GM23338 (cell line): ENCODE measurements at regions not wholly inside any gene's neighbourhood (a gene's known extent, or its start where the extent isn't known, plus 50 kb on each side); places are given as distances from the start of the nearest gene placed in this dataset.

Experiments used
- ATAC-seq: fragments of 200-7000 bp; cut with Tn5 transposase; 3 replicates; pipeline ENCODE4 v1.9.1; 2020
- DNase-seq: peaks from one replicate; pipeline ENCODE4 v3.0.0-alpha.2; 2015; ENCODE audit warnings: low spot score
- H2AFZ ChIP-seq: fragments of 200-600 bp; sonication (generic); 2 replicates; pipeline ENCODE4 v1.8.0; 2016; ENCODE audit warnings: antibody characterized with exemption, mild to moderate bottlenecking, moderate library complexity
- H3F3A ChIP-seq: fragments of 200-600 bp; sonication (generic); replicated peaks from 2 replicates; pipeline ENCODE4 v1.8.0; 2017; ENCODE audit warnings: antibody characterized with exemption, mixed run types, low read depth
- H3K27ac ChIP-seq: fragments of 200-600 bp; sonication (generic); 2 replicates; pipeline ENCODE4 v1.6.1; 2016; ENCODE audit warnings: low read depth
- H3K27me3 ChIP-seq: fragments of 200-600 bp; sonication (generic); 2 replicates; pipeline ENCODE4 v1.8.0; 2016; ENCODE audit warnings: mild to moderate bottlenecking, mixed run types, moderate library complexity; ENCODE audit not compliant: insufficient read depth
- H3K36me3 ChIP-seq: fragments of 200-600 bp; sonication (generic); 2 replicates; pipeline ENCODE4 v1.8.0; 2016; ENCODE audit warnings: mild to moderate bottlenecking; ENCODE audit not compliant: insufficient read depth
- H3K4me1 ChIP-seq: fragments of 200-600 bp; sonication (generic); 2 replicates; pipeline ENCODE4 v1.8.0; 2016; ENCODE audit warnings: mild to moderate bottlenecking, moderate library complexity; ENCODE audit not compliant: insufficient read depth
- H3K4me2 ChIP-seq: fragments of 200-600 bp; sonication (generic); 2 replicates; pipeline ENCODE4 v1.7.1; 2017; ENCODE audit warnings: mixed run types
- H3K4me3 ChIP-seq: fragments of 200-600 bp; sonication (generic); 2 replicates; pipeline ENCODE4 v1.6.1; 2016; ENCODE audit warnings: mixed run types
- H3K79me2 ChIP-seq: fragments of 200-600 bp; sonication (generic); replicated peaks from 2 replicates; pipeline ENCODE4 v1.8.0; 2017; ENCODE audit warnings: mild to moderate bottlenecking; ENCODE audit not compliant: insufficient read depth
- H3K9me2 ChIP-seq: fragments of 200-600 bp; sonication (generic); 2 replicates; pipeline ENCODE4 v1.8.0; 2017; ENCODE audit not compliant: insufficient read depth
- H4K20me1 ChIP-seq: fragments of 200-600 bp; sonication (generic); replicated peaks from 2 replicates; pipeline ENCODE4 v1.8.0; 2017; ENCODE audit warnings: mild to moderate bottlenecking; ENCODE audit not compliant: insufficient read depth
- H3K27ac Mint-ChIP-seq: 2 replicates; pipeline ENCODE4 v1.8.0; 2020; ENCODE audit warnings: inconsistent platforms, mild to moderate bottlenecking, moderate library complexity, mixed read lengths
- H3K27me3 Mint-ChIP-seq: 3 replicates; pipeline ENCODE4 v1.8.0; 2022; ENCODE audit warnings: low read depth, mild to moderate bottlenecking, moderate library complexity, mixed read lengths, inconsistent platforms; ENCODE audit not compliant: insufficient read depth, poor library complexity
- H3K36me3 Mint-ChIP-seq: 3 replicates; pipeline ENCODE4 v1.8.0; 2021; ENCODE audit warnings: low read depth, mild to moderate bottlenecking, inconsistent platforms, moderate library complexity, mixed read lengths
- H3K4me1 Mint-ChIP-seq: 3 replicates; pipeline ENCODE4 v1.8.0; 2020; ENCODE audit warnings: mild to moderate bottlenecking, inconsistent platforms, mixed read lengths
- H3K4me3 Mint-ChIP-seq: 3 replicates; pipeline ENCODE4 v1.8.0; 2021; ENCODE audit warnings: moderate library complexity, mild to moderate bottlenecking, inconsistent platforms, mixed read lengths
- H3K9me3 Mint-ChIP-seq: 3 replicates; pipeline ENCODE4 v1.8.0; 2020; ENCODE audit warnings: moderate library complexity, mild to moderate bottlenecking, inconsistent platforms, mixed read lengths
- CTCF ChIP-seq, 2 experiments: fragments of 200-600 bp in 1 of 2; sonication (generic) in 1 of 2; conservative IDR thresholded peaks; 2 replicates each; pipeline versions ENCODE4 v1.5.1 to v1.6.1; 2016 to 2017; ENCODE audit warnings: antibody characterized with exemption in 2 of 2, low read depth in 2 of 2, mild to moderate bottlenecking in 2 of 2, moderate library complexity in 1 of 2
- ETS1 ChIP-seq: IDR thresholded peaks from 2 replicates; pipeline ENCODE4 v1.6.1; 2016; ENCODE audit warnings: antibody characterized with exemption
- NANOG ChIP-seq: IDR thresholded peaks from 2 replicates; pipeline ENCODE4 v1.6.1; 2016; ENCODE audit warnings: antibody characterized with exemption, borderline replicate concordance
- POLR2AphosphoS5 ChIP-seq: IDR thresholded peaks from 2 replicates; pipeline ENCODE4 v1.6.1; 2016; ENCODE audit warnings: antibody characterized with exemption, low read depth
- STAT1 ChIP-seq: IDR thresholded peaks from one replicate; pipeline ENCODE4 v1.6.1; 2016; ENCODE audit warnings: antibody characterized with exemption; ENCODE audit not compliant: unreplicated experiment
- ZNF462 ChIP-seq: fragments of 250-450 bp; sonication (Bioruptor Pico); IDR thresholded peaks from 2 replicates; pipeline ENCODE4 v1.5.0; 2020; ENCODE audit warnings: mild to moderate bottlenecking, moderate library complexity
- TF ChIP-seq, protein P1 (sequence below): IDR thresholded peaks from one replicate; pipeline ENCODE4 v1.6.1; 2018; ENCODE audit warnings: antibody characterized with exemption; ENCODE audit not compliant: unreplicated experiment

GRCh38 chr4:46520361-46520760, 130.4 kb upstream of the GABRA2 start (continued):
- TF ChIP-seq CTCF (conservative IDR thresholded peaks at IDR 0.05; ENCODE audit: low read depth in 2 of 2) (no peak), ETS1 (no peak)

GRCh38 chr4:46515940-46516339, 126.0 kb upstream of the GABRA2 start:
- TF ChIP-seq, protein P1, sequence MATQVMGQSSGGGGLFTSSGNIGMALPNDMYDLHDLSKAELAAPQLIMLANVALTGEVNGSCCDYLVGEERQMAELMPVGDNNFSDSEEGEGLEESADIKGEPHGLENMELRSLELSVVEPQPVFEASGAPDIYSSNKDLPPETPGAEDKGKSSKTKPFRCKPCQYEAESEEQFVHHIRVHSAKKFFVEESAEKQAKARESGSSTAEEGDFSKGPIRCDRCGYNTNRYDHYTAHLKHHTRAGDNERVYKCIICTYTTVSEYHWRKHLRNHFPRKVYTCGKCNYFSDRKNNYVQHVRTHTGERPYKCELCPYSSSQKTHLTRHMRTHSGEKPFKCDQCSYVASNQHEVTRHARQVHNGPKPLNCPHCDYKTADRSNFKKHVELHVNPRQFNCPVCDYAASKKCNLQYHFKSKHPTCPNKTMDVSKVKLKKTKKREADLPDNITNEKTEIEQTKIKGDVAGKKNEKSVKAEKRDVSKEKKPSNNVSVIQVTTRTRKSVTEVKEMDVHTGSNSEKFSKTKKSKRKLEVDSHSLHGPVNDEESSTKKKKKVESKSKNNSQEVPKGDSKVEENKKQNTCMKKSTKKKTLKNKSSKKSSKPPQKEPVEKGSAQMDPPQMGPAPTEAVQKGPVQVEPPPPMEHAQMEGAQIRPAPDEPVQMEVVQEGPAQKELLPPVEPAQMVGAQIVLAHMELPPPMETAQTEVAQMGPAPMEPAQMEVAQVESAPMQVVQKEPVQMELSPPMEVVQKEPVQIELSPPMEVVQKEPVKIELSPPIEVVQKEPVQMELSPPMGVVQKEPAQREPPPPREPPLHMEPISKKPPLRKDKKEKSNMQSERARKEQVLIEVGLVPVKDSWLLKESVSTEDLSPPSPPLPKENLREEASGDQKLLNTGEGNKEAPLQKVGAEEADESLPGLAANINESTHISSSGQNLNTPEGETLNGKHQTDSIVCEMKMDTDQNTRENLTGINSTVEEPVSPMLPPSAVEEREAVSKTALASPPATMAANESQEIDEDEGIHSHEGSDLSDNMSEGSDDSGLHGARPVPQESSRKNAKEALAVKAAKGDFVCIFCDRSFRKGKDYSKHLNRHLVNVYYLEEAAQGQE: no peak
- no peak for TF ChIP-seq CTCF (conservative IDR thresholded peaks at IDR 0.05; ENCODE audit: low read depth in 2 of 2)
- TF ChIP-seq NANOG: no peak
- no peak for TF ChIP-seq ZNF462 (CRISPR knock-in tag)
- TF ChIP-seq STAT1: no peak
- no peak for TF ChIP-seq POLR2AphosphoS5
- H3K36me3 Mint-ChIP-seq: peaks cover 5% of the 10 kb centered on the region; the same call in 2 of the 3 replicates

More at GRCh38 chr4:46515940-46516339, 126.0 kb upstream of the GABRA2 start:
- Histone ChIP-seq H3K4me3 (no peak overlapping the region), H3K27me3 (no peaks in the 10 kb centered on the region), H3K79me2 (no peaks in the 10 kb centered on the region), H3F3A (no peaks in the 10 kb centered on the region), H3K4me1 (no peaks in the 10 kb centered on the region), H4K20me1 (no peaks in the 10 kb centered on the region), H2AFZ (no peak overlapping the region), H3K36me3 (no peaks in the 10 kb centered on the region), H3K27ac (no peak overlapping the region), H3K9me2 (peaks cover 15% of the 10 kb centered on the region; the same call in 1 of the 2 replicates), H3K4me2 (no peak overlapping the region)
- H3K4me3 Mint-ChIP-seq: no peak overlapping the region
- DNase-seq: no peak
- H3K27me3 Mint-ChIP-seq: no peaks in the 10 kb centered on the region
- H3K27ac Mint-ChIP-seq: no peak overlapping the region
- H3K9me3 Mint-ChIP-seq: peaks cover 92% of the 10 kb centered on the region
- no peak for ATAC-seq
- no peaks in the 10 kb centered on the region for H3K4me1 Mint-ChIP-seq
